ACHN (cell line): ENCODE measurements at regions not wholly inside any gene's neighbourhood (a gene's known extent, or its start where the extent isn't known, plus 50 kb on each side); places are given as distances from the start of the nearest gene placed in this dataset.
"Not testable (repeated sequence)": the region's sequence is repeated elsewhere in the genome, so short reads cannot be mapped to it uniquely, and the experiment has no call there.

Source experiments
- DNase-seq: peaks from one replicate; pipeline ENCODE4 v3.0.0-alpha.2; 2015
- in situ Hi-C: cut with HindIII; loops from 2 replicates; pipeline ENCODE4 v1.10.0; 2017; ENCODE audit warnings: low sequenced_read_pairs, low pct_ligation_motif_present, low pct_unique_long_range_greater_than_20kb

DNA sequence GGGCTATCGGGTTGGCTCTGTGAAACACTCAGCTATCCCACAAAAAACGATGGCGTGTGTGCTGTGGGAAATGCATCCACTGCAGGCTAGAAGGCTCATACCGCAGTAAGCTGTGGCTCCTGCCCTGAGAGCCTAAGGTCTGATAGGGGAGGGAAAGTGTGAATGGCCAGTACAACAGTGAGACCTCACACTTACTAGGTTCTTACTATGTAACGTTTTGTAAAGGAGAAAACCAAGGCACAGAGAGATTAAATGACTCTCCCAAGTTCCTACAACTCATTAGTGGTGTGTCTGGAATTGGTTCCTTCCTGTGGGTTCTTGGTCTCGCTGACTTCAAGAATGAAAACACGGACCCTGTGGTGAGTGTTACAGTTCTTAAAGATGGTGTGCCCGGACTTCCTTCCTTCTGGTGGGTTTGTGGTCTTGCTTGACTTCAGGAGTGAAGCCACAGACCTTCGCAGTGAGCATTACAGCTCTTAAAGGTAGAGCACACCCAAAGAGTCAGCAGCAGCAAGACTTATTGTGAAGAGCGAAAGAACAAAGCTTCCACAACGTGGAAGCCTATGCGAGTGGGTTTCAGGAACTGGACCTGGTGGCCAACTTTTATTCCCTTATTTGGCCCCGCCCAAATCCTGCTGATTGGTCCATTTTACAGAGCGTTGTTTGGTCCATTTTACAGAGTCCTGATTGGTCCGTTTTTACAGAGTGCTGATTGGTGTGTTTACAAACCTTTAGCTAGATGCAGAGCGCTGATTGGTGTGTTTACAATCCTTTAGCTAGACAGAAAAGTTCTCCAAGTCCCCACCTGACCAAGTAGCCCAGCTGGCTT is 161.7 kb downstream of the POLR2M start:
- no peak for DNase-seq
- in situ Hi-C loops = no loop called here

GRCh38 chr15:57870667-57871066 is 164.2 kb downstream of the POLR2M start:
- in situ Hi-C loops = no loop called here

GRCh38 chr15:57872281-57873030 is 165.9 kb downstream of the POLR2M start:
- DNase-seq = no peak
- in situ Hi-C loops = no loop called here

More at GRCh38 chr15:57870667-57871066, 164.2 kb downstream of the POLR2M start:
- DNase-seq = no peak

DNA sequence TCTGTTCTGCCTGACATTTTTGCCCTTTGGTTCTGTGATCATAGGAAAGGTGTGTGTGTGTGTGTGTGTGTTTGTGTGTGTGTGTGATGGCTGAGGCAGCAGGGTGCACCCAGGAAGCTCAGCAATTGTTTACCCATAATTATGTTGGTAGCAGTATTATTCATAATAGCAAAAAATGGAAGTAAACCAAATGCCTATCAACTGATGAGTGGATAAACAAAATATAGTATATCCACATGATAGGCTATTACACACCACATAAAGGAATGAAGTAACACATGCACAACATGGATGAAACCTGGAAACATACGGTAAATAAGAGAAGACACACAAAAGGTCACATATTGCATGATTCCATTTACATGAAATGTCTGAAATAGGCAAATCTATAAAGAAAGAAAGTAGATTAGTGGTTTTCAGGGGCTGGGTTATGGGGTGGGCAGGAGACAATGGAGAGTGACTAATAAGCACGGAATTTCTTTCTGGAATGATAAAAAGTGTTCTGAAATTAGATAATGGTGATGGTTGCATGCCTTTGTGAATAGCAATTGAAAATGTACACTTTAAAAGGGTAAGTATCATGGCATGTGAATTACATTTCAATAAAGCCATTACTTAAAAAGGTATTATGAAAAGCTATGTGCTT is 167.2 kb downstream of the POLR2M start:
- no peak for DNase-seq
- in situ Hi-C loops = no loop called here

DNA sequence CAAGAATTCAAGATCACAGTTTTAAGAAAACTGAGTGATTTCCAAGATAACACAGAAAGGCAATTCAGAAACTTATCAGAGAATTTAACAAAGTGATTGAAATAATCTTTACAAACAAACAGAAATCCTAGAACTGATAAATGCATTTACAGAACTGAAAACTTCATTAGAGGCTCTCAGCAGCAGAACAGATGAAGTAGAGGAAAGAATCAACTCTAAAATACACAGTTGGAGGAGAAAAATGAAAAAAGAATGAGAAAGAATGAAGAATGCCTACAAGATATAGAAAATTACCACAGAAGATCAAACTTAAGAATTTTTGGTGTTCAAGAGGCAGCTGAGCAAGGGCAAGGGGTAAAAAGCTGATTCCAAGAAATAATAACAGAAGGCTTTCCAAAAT is 168.8 kb downstream of the POLR2M start:
- in situ Hi-C loops = no loop called here

DNA sequence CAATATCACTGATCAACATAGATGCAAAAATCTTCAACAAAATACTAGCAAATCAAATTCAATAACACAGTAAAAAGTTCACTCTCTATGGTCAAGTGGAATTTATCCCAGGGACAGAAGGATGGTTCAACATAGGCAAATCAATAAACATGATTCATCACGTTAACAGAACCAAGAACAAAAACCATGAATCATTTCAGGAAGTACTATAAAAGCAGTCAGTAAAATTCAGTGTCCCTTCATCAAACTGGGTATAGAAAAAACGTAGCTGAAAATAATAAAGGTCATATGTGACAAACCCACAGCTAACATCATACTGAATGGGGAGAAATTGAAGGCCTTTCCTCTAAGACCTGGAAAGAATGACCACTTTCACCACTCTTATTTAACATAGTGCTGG is 172.1 kb downstream of the POLR2M start:
- in situ Hi-C loops = no loop called here
- DNase-seq = no peak

More for the DNA sequence above, 168.8 kb downstream of the POLR2M start:
- DNase-seq = no peak

DNA sequence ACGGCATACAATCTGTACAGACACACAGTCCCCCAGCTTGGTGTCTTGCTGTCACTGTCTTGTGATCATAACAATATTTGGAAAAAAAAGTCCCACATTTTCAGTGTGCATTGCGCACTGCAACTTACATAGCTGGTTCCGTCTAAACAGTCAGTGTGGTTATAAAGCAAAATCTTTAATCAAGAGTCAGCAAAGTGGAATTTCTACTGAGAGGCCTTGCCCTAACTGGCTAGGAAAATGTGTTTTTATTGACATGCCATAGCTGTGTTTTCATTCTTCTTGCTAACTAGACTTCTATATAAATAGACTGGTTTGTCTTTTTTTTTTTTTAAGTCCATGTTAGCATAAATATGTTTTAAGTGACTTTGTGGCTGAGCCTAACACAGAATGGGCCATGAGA is 174.8 kb downstream of the POLR2M start:
- DNase-seq = no peak
- in situ Hi-C loops = no loop called here

GRCh38 chr15:57881972-57882371 is 175.5 kb downstream of the POLR2M start:
- in situ Hi-C loops = no loop called here
- no peak for DNase-seq

DNA sequence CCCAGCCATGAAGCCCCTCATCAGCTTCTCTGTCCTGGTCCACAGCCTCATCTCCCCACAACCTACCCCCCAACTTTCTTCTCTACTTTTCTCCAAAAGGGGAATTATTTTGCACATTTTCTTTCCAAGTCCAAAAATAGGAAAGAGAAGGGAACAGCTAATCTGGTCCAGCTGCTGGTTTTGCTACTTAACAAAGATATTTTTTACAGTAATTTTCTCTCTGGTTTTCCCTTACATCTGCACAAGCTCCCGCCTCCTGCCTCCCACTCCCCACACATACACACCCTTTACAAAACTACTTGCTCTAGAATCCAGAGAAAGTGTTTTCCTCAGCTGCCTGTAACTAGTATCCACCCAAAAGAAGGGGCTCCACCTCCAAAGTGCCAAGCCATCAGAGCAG is 177.2 kb downstream of the POLR2M start:
- in situ Hi-C loops = no loop called here
- no peak for DNase-seq

DNA sequence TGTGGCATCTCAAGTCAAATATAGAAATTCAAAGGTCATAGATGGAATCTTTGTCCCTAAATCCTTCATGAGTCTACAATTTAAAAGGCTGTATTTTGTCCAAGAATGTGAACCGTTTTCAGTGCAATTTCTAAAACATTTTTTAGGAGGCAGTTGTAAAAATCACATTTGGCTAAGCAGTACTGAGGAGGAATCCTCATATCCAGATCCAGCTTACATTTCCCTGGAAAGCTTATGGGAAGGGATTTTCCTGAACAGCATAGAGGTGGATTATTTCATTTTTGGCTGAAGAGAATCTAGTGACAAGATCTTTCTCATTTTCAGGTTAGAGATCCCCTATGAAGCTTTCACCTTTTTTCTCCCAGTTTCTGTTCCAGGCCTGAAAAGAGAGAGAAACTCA is 178.4 kb downstream of the POLR2M start:
- in situ Hi-C loops = no loop called here
- DNase-seq = no peak

DNA sequence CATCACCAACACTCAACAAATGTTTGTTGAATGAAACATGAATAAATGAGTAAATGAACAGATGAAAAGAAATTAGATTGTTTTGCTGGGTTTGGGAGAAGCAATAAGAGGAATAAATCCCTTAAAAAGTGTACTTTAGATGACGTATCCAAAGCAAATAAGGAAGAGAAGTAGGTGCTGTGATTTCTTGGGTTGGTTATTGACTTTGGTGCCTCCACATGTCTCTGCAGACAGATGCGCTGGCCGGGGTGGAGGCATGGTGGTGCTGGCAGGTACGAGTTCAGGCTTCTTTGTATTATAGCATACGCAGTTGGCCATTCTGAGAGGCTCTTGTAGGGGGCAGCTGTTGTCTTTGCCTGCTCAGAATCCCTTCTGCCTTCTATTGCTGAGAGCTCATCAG is 178.9 kb downstream of the POLR2M start:
- in situ Hi-C loops = no loop called here

DNA sequence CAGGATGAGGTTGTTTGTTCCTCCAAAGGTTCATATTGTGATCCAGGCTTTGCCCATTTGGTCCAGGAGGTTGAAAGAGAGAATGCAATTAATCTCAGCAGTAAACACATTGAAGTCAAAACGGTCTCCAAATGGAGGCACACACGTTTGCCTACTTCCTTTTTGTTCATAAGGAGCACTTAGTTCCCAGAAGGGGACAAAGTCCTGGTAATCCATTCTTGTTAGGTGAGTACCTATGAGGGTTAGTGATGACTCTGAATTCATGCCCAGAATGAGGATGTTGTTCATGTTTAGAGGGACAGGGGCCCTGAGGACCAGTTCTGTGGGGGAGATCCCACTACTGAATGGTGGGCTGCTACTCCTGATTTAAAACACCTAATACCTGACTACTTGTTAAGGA is 177.7 kb downstream of the ALDH1A2 start:
- DNase-seq = no peak
- in situ Hi-C loops = no loop called here

More for the DNA sequence above, 178.9 kb downstream of the POLR2M start:
- DNase-seq = no peak

DNA sequence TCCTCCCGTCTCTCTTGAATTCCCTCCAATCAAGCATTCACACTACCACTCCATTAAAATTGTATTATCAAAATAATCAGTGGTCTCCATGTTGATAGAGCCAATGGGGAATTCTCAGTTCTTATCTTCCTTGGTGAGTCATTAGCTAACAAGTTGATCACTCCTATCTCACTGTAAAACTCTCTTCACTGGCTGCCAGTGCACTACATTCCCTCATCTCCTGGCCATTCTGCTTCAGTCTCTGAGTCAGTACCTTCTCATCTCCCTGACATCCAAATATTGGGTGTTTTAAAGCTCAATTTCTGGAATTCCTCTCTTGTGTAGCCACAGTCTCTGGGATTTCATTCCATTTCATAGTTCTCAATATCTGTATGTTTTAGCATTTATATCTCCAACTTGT is 175.2 kb downstream of the ALDH1A2 start:
- in situ Hi-C loops = no loop called here
- DNase-seq = no peak

DNA sequence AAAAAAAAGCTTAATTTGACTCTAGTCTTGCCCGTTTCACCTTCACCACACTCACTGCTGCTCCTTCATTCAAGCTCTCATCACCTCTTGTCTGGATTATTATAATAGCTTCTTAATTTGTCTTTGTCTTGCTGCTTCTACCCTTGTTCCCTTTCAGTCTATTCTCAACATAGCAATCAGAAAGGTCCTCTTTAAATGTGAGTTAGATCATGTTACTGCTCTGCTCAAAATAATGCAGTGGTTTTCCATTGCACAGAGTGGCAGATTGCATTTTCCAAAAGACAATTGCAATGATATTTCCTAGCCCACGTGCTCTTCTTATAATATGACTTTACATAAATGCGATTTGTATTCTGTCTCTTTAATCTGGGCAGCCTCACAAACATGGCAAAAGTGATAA is 174.6 kb downstream of the ALDH1A2 start:
- in situ Hi-C loops = no loop called here
- DNase-seq = no peak

DNA sequence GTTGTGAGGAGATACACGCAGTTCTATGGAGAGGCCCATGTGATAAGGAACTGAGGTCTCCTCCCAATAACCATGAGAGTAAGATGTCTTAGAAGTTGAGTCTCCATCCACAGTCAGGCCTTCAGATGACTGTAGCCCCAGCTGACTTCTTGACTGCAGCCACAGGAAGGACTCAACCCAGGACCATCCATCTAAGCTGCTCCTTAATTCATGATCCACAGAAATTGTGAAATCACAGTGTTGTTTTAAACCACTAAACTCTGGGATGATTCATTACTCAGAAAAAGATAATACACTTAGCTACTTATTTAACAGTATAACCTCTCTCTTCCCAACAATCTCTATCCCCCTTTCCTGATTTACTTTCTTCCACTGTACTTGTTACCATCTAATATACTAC is 173.3 kb downstream of the ALDH1A2 start:
- DNase-seq = no peak
- in situ Hi-C loops = no loop called here

DNA sequence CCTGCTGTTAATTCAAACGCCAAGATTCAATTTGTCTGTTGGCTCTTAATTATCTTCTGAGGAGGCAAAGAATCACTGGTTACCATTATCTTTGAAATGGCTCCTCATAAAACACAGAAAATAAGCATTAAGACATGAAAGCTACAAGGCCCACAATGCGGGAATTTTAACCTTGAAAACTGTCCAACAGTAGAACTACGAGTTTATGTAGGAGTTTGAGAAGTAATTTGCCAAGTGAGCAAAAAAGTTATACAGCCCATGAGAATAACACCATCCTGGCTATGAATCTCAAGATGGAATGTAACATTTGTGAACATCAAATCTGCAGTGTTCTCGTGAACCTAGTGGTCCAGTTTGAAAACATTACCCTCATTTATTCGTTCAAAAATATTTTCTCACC is 172.5 kb downstream of the ALDH1A2 start:
- DNase-seq = no peak
- in situ Hi-C loops = no loop called here

DNA sequence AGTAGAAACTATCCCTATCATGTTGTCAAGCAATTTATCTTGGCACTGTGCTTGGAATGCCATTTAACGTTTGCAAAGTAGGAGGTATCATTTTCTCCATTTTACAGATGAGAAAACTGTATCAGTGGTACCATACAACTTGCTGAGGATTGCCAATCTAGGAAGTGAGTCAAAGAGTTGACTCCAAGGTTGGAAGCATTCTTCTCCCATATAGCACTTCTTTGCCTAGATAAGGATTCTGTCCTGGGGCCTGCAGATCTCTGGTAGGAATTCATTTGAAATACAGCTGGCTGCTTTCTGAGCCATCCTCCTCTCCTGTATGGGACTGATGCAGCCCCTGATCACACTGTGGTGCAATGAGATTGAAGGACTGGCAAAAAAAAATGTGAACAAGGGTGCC is 170.2 kb downstream of the ALDH1A2 start:
- in situ Hi-C loops = no loop called here
- no peak for DNase-seq

DNA sequence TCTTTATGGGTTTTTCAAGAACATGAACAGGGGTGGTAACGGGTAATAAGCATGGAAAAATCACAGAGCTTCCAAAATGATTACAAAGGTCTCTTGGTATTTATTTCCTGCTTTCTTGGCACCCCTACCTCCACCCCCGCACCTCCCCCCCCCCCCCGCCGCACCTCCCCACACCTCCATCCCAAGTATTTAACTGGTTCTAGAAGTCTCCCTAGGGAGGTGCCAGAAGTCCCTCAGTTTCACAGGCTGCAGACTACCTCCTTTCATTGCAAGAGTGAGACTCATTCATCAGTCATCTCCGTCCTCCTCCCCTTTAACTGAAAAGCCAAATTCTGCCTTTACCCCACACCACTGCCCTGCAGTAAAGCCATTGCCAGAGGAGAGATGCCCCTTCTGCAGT is 169.4 kb downstream of the ALDH1A2 start:
- in situ Hi-C loops = no loop called here
- DNase-seq = no peak

DNA sequence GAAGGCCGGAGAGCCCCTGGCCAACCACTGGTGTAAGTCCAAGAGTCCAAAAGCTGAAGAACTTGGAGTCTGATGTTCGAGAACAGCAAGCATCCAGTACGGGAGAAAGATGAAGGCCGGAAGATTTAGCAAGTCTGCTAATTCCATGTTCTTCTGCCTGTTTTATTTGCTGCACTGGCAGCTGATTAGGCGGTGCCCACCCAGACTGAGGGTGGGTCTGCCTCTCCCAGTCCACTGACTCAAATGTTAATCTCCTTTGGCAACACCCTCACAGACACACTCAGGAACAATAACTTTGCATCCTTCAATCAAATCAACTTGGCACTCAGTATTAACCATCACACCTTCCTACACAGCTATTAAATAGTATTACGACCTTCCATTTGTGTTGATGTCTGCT is 168.6 kb downstream of the ALDH1A2 start:
- in situ Hi-C loops, DNase-seq: not testable (repeated sequence)
